ENCODE measurements at regions not wholly inside any gene's neighbourhood (a gene's known extent, or its start where the extent isn't known, plus 50 kb on each side); places are given as distances from the start of the nearest gene placed in this dataset.

- Mint-ChIP-seq H3K36me3 (no peaks in the 10 kb centered on the region), H3K4me3 (no peak overlapping the region), H3K9me3 (peaks cover 4% of the 10 kb centered on the region), H3K27me3 (ENCODE audit: low read depth) (no peaks in the 10 kb centered on the region), H3K27ac (no peak overlapping the region), H3K4me1 (no peaks in the 10 kb centered on the region)
- no peak for TF ChIP-seq CTCF (IDR thresholded peaks at IDR 0.05; ENCODE audit: unreplicated experiment)
- DNase-seq (ENCODE audit: low spot score in 2 of 2, unreplicated experiment in 2 of 2), result no peak
Measured at GRCh38 chr3:189076449-189076848, 95.3 kb upstream of the TPRG1 start.

- DNase-seq (ENCODE audit: low spot score in 2 of 2, unreplicated experiment in 2 of 2), result no peak
- H3K27me3 Mint-ChIP-seq (ENCODE audit: low read depth), result no peaks in the 10 kb centered on the region
- no peak overlapping the region for H3K4me3 Mint-ChIP-seq
- no peaks in the 10 kb centered on the region for H3K4me1 Mint-ChIP-seq
- H3K36me3 Mint-ChIP-seq, result no peaks in the 10 kb centered on the region
- TF ChIP-seq CTCF (IDR thresholded peaks at IDR 0.05; ENCODE audit: unreplicated experiment), result no peak
- H3K27ac Mint-ChIP-seq, result no peak overlapping the region
- H3K9me3 Mint-ChIP-seq, result peaks cover 4% of the 10 kb centered on the region
Measured at GRCh38 chr3:189080745-189081144, 91.0 kb upstream of the TPRG1 start.

GRCh38 chr3:189082666-189083427 is 88.9 kb upstream of the TPRG1 start:
- H3K4me3 Mint-ChIP-seq, result no peak overlapping the region
- H3K27ac Mint-ChIP-seq, result no peak overlapping the region
- no peaks in the 10 kb centered on the region for H3K4me1 Mint-ChIP-seq
- H3K27me3 Mint-ChIP-seq (ENCODE audit: low read depth), result no peaks in the 10 kb centered on the region
- no peaks in the 10 kb centered on the region for H3K36me3 Mint-ChIP-seq
- no peak for DNase-seq (ENCODE audit: low spot score in 2 of 2, unreplicated experiment in 2 of 2)
- peaks cover 7% of the 10 kb centered on the region for H3K9me3 Mint-ChIP-seq
- TF ChIP-seq CTCF (IDR thresholded peaks at IDR 0.05; ENCODE audit: unreplicated experiment), result no peak

GRCh38 chr3:189084620-189085019 is 87.2 kb upstream of the TPRG1 start:
- no peak overlapping the region for H3K27ac Mint-ChIP-seq
- H3K4me1 Mint-ChIP-seq, result peaks cover 11% of the 10 kb centered on the region
- no peak for TF ChIP-seq CTCF (IDR thresholded peaks at IDR 0.05; ENCODE audit: unreplicated experiment)
- H3K9me3 Mint-ChIP-seq, result peaks cover 8% of the 10 kb centered on the region
- DNase-seq (ENCODE audit: low spot score in 2 of 2, unreplicated experiment in 2 of 2), result no peak
- no peak overlapping the region for H3K4me3 Mint-ChIP-seq
- H3K36me3 Mint-ChIP-seq, result no peaks in the 10 kb centered on the region
- H3K27me3 Mint-ChIP-seq (ENCODE audit: low read depth), result no peaks in the 10 kb centered on the region

- Mint-ChIP-seq H3K4me3 (no peak overlapping the region), H3K36me3 (no peaks in the 10 kb centered on the region), H3K4me1 (peaks cover 40% of the 10 kb centered on the region), H3K9me3 (peaks cover 8% of the 10 kb centered on the region), H3K27me3 (ENCODE audit: low read depth) (no peaks in the 10 kb centered on the region), H3K27ac (no peak overlapping the region)
- no peak for DNase-seq (ENCODE audit: low spot score in 2 of 2, unreplicated experiment in 2 of 2)
- no peak for TF ChIP-seq CTCF (IDR thresholded peaks at IDR 0.05; ENCODE audit: unreplicated experiment)
Measured at GRCh38 chr3:189092547-189092946, 79.2 kb upstream of the TPRG1 start.
